ENCODE measurements at regions not wholly inside any gene's neighbourhood (a gene's known extent, or its start where the extent isn't known, plus 50 kb on each side); places are given as distances from the start of the nearest gene placed in this dataset.

DNA sequence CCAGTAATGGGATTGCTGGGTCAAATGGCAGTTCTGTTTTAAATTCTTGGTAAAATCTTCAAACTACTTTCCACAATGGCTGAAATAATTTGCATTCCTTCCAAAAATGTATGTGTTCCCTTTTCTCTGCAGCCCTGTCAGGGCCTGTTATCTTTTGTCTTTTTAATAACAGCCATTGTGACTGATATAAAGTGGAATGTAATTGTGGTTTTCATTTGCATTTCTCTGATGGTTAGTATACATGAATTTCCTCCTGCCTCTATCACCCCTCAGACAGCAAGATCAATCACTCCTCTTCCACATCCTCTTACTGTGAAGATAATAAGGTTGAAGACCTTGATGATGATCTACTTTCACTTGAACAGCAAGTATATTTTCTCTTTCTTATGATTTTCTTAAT, 304.8 kb upstream of the FSIP2 start:
- Histone ChIP-seq H3K9me3 (ENCODE audit: control insufficient read depth, low read length) (no peaks in the 10 kb centered on the region), H3K4me3 (ENCODE audit: low read length) (no peak overlapping the region), H3K4me1 (ENCODE audit: control insufficient read depth, insufficient read depth, low read length) (no peaks in the 10 kb centered on the region), H3K27ac (ENCODE audit: low read length) (no peak overlapping the region), H3K27me3 (ENCODE audit: control insufficient read depth, insufficient read depth) (no peaks in the 10 kb centered on the region)
- ATAC-seq (no peak), DNase-seq (no peak)
- intact Hi-C loops (cut with DNase I) = no loop called here

- Histone ChIP-seq H3K4me3 (ENCODE audit: low read length) (no peak overlapping the region), H3K27me3 (ENCODE audit: control insufficient read depth, insufficient read depth) (no peaks in the 10 kb centered on the region), H3K4me1 (ENCODE audit: control insufficient read depth, insufficient read depth, low read length) (no peaks in the 10 kb centered on the region), H3K27ac (ENCODE audit: low read length) (no peak overlapping the region), H3K9me3 (ENCODE audit: control insufficient read depth, low read length) (no peaks in the 10 kb centered on the region)
- no peak for ATAC-seq
- no peak for DNase-seq
- intact Hi-C loops (cut with DNase I) = no loop called here
Measured at GRCh38 chr2:185436787-185437372, 301.7 kb upstream of the FSIP2 start.

DNA sequence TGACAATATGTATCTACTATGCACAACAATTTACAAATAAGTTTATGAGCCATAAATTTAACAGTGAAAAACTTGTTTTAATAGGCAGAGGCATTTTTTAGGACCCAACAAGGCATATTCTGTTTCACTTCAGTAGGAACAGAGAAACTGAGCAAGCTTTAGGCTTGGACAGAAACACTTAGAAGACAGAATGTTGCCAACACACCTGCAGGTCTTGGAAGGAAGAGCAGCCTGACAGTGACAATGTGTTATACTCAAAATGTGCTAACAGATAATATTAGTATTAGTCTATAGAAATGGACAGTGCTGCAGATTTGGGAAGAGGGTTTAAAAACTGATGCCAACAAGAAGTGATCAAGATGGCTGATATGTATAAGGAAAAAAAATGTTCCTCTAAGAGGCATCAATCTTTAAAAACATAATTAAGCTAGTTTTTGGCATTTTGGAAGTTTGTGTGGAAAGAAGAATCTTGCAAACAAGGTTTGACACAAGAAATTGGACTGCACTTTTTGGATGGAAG, 297.1 kb upstream of the FSIP2 start:
- Histone ChIP-seq H3K27me3 (ENCODE audit: control insufficient read depth, insufficient read depth) (no peaks in the 10 kb centered on the region), H3K27ac (ENCODE audit: low read length) (no peak overlapping the region), H3K9me3 (ENCODE audit: control insufficient read depth, low read length) (no peaks in the 10 kb centered on the region), H3K4me3 (ENCODE audit: low read length) (no peak overlapping the region), H3K4me1 (ENCODE audit: control insufficient read depth, insufficient read depth, low read length) (no peaks in the 10 kb centered on the region)
- ATAC-seq (no peak), DNase-seq (no peak)
- intact Hi-C loops (cut with DNase I) = no loop called here

DNA sequence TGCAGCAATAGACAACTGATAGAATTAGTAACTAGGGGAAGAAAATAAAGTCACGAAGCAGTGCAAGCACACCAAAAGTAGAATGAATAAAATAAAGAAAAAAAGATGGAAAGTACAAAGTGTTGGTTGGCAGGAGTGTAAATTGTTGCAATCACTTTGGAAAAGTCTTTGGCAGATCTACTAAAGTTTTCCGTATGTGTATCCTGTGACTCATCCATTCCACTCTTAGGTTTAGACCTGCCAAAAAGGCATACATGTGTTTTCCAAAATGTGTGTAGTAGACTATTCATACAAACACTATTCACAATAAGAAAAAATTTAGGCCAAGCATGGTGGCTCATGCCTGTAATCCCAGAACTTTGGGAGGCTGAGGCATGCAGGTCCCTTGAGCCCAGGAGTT, 282.1 kb upstream of the FSIP2 start:
- 49% methylated on average over 2 of the region's 2 CpGs for WGBS

GRCh38 chr2:185463481-185463880, 275.1 kb upstream of the FSIP2 start:
- intact Hi-C loops (cut with DNase I) = no loop called here
- Histone ChIP-seq H3K4me3 (ENCODE audit: low read length) (no peak overlapping the region), H3K9me3 (ENCODE audit: control insufficient read depth, low read length) (no peaks in the 10 kb centered on the region), H3K4me1 (ENCODE audit: control insufficient read depth, insufficient read depth, low read length) (no peaks in the 10 kb centered on the region), H3K27ac (ENCODE audit: low read length) (no peak overlapping the region), H3K27me3 (ENCODE audit: control insufficient read depth, insufficient read depth) (no peaks in the 10 kb centered on the region)
- 85% methylated on average over 3 of the region's 3 CpGs for WGBS
- ATAC-seq = no peak
- no peak for DNase-seq

More for the DNA sequence above, 282.1 kb upstream of the FSIP2 start:
- Histone ChIP-seq H3K27ac (ENCODE audit: low read length) (no peak overlapping the region), H3K27me3 (ENCODE audit: control insufficient read depth, insufficient read depth) (no peaks in the 10 kb centered on the region), H3K4me3 (ENCODE audit: low read length) (no peak overlapping the region), H3K4me1 (ENCODE audit: control insufficient read depth, insufficient read depth, low read length) (no peaks in the 10 kb centered on the region), H3K9me3 (ENCODE audit: control insufficient read depth, low read length) (no peaks in the 10 kb centered on the region)
- DNase-seq (no peak), ATAC-seq (no peak)
- intact Hi-C loops (cut with DNase I) = no loop called here

GRCh38 chr2:185466915-185467314, 271.7 kb upstream of the FSIP2 start:
- Histone ChIP-seq H3K9me3 (ENCODE audit: control insufficient read depth, low read length) (no peaks in the 10 kb centered on the region), H3K27ac (ENCODE audit: low read length) (no peak overlapping the region), H3K4me1 (ENCODE audit: control insufficient read depth, insufficient read depth, low read length) (no peaks in the 10 kb centered on the region), H3K27me3 (ENCODE audit: control insufficient read depth, insufficient read depth) (no peaks in the 10 kb centered on the region), H3K4me3 (ENCODE audit: low read length) (no peak overlapping the region)
- ATAC-seq (no peak), DNase-seq (no peak)
- intact Hi-C loops (cut with DNase I) = no loop called here

GRCh38 chr2:185471441-185471840, 267.2 kb upstream of the FSIP2 start:
- intact Hi-C loops (cut with DNase I) = no loop called here
- DNase-seq (no peak), ATAC-seq (no peak)
- Histone ChIP-seq H3K9me3 (ENCODE audit: control insufficient read depth, low read length) (no peaks in the 10 kb centered on the region), H3K4me3 (ENCODE audit: low read length) (no peak overlapping the region), H3K27ac (ENCODE audit: low read length) (no peak overlapping the region), H3K4me1 (ENCODE audit: control insufficient read depth, insufficient read depth, low read length) (no peaks in the 10 kb centered on the region), H3K27me3 (ENCODE audit: control insufficient read depth, insufficient read depth) (no peaks in the 10 kb centered on the region)
- 66% methylated on average over 1 of the region's 1 CpG for WGBS

GRCh38 chr2:185472574-185472973, 266.0 kb upstream of the FSIP2 start:
- DNase-seq (no peak), ATAC-seq (no peak)
- intact Hi-C loops (cut with DNase I) = no loop called here
- no peak overlapping the region for H3K27ac ChIP-seq (ENCODE audit: low read length)
- no peak overlapping the region for H3K4me3 ChIP-seq (ENCODE audit: low read length)
- no peaks in the 10 kb centered on the region for H3K4me1 ChIP-seq (ENCODE audit: control insufficient read depth, insufficient read depth, low read length)
- 87% methylated on average over 5 of the region's 5 CpGs for WGBS
- no peaks in the 10 kb centered on the region for H3K9me3 ChIP-seq (ENCODE audit: control insufficient read depth, low read length)
- H3K27me3 ChIP-seq (ENCODE audit: control insufficient read depth, insufficient read depth) = no peaks in the 10 kb centered on the region

GRCh38 chr2:185473838-185474237, 264.8 kb upstream of the FSIP2 start:
- no peaks in the 10 kb centered on the region for H3K4me1 ChIP-seq (ENCODE audit: control insufficient read depth, insufficient read depth, low read length)
- H3K27ac ChIP-seq (ENCODE audit: low read length) = no peak overlapping the region
- no peak for DNase-seq
- H3K4me3 ChIP-seq (ENCODE audit: low read length) = no peak overlapping the region
- 86% methylated on average over 8 of the region's 8 CpGs for WGBS
- intact Hi-C loops (cut with DNase I) = no loop called here
- ATAC-seq = no peak
- no peaks in the 10 kb centered on the region for H3K27me3 ChIP-seq (ENCODE audit: control insufficient read depth, insufficient read depth)
- no peaks in the 10 kb centered on the region for H3K9me3 ChIP-seq (ENCODE audit: control insufficient read depth, low read length)

DNA sequence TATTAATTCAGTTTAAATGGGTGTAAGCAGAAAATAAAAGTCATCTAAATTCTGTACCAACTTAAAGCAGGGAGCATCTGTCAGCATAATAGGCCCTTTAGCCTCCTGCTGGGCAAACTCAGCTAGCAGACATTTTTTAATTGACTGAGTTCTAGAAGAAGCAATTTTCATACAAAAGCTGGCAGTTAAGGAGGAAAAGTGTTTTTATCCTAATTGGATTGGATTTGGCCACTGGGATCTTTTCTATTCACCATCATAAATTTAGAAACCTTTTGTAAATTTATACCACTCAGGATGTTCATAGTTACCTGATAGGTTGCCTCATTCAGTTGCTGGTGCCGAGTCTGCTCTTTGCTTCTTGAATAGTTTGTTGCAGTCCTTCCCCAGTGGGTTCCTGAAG, 262.7 kb upstream of the FSIP2 start:
- Histone ChIP-seq H3K4me1 (ENCODE audit: control insufficient read depth, insufficient read depth, low read length) (no peaks in the 10 kb centered on the region), H3K4me3 (ENCODE audit: low read length) (no peak overlapping the region), H3K9me3 (ENCODE audit: control insufficient read depth, low read length) (no peaks in the 10 kb centered on the region), H3K27ac (ENCODE audit: low read length) (no peak overlapping the region), H3K27me3 (ENCODE audit: control insufficient read depth, insufficient read depth) (no peaks in the 10 kb centered on the region)
- no peak for ATAC-seq
- intact Hi-C loops (cut with DNase I) = no loop called here
- 52% methylated on average over 1 of the region's 1 CpG for WGBS
- no peak for DNase-seq

DNA sequence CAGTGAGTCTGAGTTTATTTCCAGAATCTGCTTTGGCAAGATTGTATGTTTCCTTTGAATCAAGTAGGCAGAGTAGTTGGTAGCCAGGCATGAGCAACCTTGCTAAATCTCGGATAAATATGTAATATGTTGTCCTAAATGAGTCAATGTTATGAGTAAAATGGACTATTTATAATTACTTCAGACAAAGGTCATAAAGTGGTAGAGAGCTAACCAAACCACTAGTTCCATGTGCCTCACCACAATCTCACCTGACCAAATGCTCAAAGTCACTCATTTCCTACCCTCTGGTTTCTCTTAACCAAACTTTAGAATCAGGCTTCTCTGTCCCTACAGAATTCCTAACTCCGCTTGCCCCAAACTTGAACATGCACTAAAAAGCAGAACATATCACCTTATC, 261.2 kb upstream of the FSIP2 start:
- intact Hi-C loops (cut with DNase I) = no loop called here
- Histone ChIP-seq H3K27ac (ENCODE audit: low read length) (no peak overlapping the region), H3K4me3 (ENCODE audit: low read length) (no peak overlapping the region), H3K4me1 (ENCODE audit: control insufficient read depth, insufficient read depth, low read length) (no peaks in the 10 kb centered on the region), H3K27me3 (ENCODE audit: control insufficient read depth, insufficient read depth) (no peaks in the 10 kb centered on the region), H3K9me3 (ENCODE audit: control insufficient read depth, low read length) (no peaks in the 10 kb centered on the region)
- ATAC-seq (no peak), DNase-seq (no peak)
- 51% methylated on average over 2 of the region's 2 CpGs for WGBS

DNA sequence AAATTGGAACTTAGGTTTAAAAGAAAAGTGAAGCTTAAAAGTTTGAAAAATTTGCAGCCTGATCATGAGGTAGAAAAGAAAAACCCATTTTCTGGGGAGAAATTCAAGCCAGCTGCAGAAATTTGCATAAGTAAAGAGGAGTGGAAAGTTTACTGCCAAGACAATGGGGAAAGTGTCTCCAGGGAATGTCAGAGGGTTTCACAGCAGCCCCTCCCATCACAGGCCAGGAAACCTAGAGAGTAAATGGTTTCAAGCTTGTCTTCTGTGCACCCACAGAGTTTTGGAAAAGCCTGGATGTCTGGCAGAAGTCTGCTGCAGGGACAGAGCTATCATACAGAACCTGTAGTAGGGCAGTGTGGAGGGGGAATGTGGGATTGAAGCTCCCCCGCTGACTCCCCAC, 254.0 kb upstream of the FSIP2 start:
- Histone ChIP-seq H3K27ac (ENCODE audit: low read length) (no peak overlapping the region), H3K27me3 (ENCODE audit: control insufficient read depth, insufficient read depth) (no peaks in the 10 kb centered on the region), H3K4me1 (ENCODE audit: control insufficient read depth, insufficient read depth, low read length) (no peaks in the 10 kb centered on the region), H3K9me3 (ENCODE audit: control insufficient read depth, low read length) (no peaks in the 10 kb centered on the region), H3K4me3 (ENCODE audit: low read length) (no peak overlapping the region)
- ATAC-seq (no peak), DNase-seq (no peak)
- intact Hi-C loops (cut with DNase I) = no loop called here
- WGBS = 86% methylated on average over 1 of the region's 1 CpG

Measured in right cardiac atrium (tissue), 5 donors.